ENCODE measurements at regions not wholly inside any gene's neighbourhood (a gene's known extent, or its start where the extent isn't known, plus 50 kb on each side); places are given as distances from the start of the nearest gene placed in this dataset.

DNA sequence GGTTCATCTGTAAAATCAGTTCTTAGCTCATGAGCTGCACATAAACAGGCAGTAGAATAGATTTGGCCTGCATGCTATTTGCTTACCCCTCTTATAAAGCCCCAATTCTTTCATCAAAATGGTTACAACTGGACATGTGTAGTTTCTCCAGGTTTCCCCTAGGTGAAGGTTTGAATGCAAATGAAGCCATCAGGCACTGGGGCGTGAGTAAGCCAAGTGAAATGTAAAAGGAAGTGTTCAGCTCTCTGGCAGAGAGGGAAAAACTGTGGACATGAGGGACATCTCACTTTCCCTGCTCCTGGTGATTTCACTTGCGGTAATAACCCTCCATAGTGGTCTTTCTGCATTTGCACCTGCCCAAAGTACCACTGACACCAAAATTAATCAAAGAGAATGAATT lies 1402.3 kb upstream of the LRRTM1 start:
- DNase-seq, result no peak

DNA sequence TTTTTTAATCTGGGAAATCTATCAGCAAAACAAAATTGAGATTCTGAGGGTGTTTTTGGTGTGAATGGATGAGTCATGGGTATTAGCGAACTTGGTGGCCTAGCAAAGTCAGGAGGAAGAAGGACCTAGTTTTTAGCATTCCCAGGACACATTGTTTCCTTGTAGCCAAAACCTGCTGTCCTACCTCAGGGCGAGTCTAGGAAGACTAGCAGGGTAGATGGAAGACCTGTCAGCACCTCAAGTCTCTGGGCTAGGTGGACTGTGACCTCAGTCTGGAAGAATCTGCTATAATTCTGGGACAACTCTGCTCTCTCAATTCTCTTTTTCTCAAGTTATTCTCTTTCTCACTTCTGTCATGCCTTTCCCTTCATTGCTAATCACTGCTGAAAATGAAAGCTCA lies 1399.3 kb upstream of the LRRTM1 start:
- DNase-seq, result no peak

DNA sequence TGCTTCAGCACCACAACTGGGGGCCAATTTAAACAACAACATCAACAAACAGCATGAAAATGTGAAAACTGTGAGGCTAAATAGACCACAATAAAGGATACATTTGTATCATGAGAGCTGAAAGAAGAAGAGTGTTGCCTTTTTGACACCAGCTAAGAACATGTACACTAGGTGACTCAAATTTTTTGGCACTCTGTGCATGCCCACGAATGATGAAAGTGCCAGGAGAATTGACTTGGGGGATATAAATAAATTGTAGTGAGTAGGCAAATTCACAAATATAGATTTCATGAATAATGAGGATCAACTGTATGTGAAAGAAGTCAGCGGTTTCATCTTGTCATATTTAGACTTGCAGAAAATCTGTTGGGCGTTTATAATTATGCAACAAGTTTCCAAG lies 1388.0 kb upstream of the LRRTM1 start:
- DNase-seq, result no peak

DNA sequence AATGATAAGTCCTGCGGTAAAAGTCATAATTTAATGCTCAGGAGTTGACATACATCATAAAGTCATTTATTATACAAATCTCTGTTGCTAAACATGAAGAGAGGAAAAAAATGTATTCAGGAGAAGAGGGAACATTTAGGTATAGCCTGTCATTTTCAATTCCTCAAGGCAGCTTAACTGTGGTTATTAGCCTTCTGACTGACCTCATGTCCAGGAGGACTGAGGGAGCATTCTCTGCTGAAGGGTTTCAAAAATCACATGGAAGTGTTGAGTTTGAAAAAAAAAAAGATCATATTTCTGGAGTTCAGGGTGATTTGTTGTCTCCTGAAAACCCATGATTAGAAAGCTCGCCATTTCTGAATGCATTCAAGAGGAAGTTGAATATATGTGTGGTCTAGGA lies 1371.1 kb upstream of the LRRTM1 start:
- DNase-seq, result no peak

DNA sequence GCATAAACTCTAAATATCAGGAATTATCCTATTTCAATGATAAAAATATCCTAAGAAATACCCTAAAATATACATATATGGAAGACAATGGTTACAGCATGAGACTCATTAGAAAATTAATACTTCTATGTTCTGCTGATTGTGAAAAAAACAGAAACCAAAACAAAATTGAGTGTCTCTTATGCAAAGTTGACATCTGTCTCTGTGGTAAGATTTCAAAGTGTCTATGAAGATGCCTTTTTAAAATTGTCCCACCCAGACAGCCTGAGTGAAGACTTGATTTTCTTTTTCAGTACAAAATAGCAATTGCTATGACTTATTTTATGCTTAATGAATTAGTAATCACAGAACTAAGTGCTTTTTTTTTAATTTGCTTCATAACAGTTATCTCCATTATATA lies 1368.4 kb upstream of the LRRTM1 start:
- DNase-seq, result no peak

DNA sequence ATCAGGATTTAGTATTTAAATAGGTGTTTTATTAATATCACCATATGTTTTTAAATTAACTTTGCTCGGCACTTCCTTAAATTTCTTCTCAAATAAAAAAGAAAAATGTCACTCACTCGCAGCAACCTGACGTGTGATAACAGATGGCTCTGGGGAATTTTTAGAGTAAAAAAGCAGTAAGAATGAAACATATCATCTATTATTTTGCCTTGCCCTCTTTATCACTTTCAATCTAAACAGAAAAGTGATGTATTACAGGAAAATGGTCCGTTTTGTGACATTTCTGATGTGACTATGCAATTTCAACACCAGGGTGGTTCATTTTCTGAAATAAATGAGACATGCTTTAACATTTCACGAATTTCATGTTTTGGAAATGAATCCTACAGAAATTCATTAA lies 1368.0 kb upstream of the LRRTM1 start:
- DNase-seq, result no peak

DNA sequence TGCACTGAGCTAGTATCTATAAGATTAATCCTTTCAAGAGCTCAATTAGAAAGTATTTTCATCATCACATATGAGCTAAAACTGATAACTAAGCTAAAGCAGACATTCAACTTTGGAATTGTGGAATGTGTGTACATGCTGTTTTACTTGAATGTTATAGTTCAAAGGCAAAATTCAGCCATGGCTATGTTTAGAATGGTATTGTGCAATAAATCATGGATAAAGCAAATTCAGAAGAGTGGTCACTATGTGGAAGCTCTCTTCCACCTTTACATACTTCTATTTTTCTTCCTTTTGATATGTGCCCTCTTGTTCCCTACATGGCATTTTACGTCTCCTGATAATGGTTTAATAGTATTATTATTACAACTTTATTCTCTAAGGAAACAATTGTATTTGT lies 1366.3 kb upstream of the LRRTM1 start:
- DNase-seq, result no peak

DNA sequence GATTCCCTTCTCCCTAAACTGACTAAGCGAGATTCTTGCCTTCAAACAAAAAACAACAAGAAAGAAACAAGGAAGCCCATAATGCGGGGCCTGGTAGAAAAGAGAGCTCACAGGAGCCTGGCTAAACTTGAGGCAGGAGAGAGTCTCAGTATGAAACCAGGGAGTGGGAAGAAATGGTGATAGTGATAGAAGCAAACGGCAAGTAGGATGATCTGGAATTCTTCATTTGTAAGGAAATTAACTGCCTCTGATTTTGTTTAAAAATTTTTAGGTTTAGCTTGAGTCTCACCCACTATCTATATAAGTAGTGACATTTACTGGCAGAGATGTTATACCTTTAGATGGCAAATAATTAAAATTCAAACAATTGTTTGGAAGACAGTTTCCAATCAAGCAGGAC lies 1356.5 kb upstream of the LRRTM1 start:
- no peak for DNase-seq

DNA sequence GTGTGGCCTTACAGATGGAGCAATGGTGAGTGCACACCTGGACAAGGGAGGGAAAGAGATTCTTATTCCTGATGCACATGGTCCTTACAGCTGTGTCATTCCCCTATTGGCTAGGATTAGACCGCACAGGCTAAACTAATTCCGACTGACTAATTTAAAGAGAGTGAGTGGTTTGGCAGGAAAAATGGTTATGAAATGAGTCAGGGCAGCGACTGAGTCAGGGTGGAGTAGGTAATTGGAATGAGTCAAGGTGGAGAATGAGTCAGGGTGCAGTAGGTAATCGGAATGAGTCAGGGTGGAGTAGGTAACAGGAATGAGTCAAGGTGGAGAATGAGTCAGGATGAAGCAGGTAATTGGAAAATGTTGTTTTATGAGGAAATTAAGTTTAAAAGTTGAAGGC lies 1353.7 kb upstream of the LRRTM1 start:
- DNase-seq, result no peak

DNA sequence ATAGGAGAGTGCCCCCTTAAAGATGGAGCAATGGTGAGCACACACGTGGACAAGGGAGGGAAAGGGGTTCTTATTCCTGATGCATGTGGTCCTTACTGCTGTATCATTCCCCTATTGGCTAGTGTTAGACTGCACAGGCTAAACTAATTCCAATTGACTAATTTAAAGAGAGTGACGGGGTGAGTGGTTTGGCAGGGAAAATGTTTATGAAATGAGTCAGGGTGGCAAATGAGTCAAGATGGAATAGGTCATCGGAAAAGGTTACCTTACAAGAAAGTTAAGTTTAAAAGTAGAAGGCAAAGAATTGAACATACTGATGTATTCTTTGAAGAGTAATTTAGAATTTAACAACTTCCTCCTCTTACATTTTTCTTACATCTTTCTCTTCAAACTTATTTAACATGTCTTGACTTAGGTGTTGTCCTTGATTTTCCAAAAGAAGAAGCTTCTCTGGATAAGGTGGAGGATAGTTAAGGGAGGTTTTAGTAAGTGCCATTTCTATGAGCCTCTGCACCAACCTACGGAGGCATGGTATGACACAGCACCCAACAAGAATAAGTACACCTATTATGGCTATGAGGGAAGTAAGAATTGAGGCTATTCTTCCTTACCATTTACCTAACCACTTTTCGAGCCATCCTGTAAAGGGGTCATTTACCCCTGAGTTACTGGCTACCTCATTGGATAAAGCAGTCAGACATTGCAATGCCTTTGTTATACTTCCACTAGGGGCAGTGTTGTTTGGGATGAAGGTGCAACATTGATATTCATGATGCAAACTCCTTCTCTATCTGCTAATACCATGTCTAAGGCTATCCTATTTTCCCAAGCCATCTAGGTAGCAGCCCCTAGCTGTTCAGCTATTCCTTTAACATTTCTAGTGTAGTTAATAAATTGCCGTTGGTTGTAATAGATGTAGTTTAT lies 1345.8 kb upstream of the LRRTM1 start:
- no peak for DNase-seq

DNA sequence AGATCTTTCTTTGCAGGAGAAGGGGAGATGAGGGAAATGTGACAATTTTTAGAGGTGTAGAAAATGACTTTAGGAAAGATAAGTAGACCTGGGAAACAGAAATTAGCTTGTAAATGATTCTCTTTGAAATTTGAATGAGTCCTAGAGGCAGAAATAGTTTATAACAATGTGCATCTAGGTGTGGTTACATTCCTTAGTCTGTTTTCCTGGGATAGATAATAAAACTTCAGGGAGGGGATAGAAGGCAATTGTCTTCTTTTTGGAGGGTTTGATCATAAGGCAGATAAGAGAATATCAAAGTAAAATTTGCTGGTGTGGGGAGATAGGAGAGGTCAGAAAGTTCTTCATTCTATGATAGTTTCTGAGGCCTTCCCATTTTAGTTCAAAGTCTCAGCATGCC lies 1344.3 kb upstream of the LRRTM1 start:
- no peak for DNase-seq

DNA sequence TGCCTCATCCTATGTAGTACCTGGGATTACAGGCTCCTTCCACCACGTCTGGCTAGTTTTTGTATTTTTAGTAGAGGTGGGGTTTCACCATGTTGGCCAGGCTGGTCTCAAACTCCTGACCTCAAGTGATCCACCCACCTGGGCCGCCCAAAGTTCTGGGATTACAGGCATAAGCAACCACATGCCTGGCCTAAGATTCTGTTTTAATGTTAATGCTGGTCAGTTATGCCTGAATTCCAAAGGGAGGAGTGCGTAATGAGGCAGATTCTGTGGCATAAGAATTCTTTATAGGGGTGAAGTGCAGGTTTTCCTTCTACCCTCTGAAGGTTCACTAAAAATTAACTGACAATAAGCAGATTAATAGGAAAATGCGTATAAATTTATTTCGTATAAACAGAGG lies 1343.8 kb upstream of the LRRTM1 start:
- DNase-seq, result no peak

DNA sequence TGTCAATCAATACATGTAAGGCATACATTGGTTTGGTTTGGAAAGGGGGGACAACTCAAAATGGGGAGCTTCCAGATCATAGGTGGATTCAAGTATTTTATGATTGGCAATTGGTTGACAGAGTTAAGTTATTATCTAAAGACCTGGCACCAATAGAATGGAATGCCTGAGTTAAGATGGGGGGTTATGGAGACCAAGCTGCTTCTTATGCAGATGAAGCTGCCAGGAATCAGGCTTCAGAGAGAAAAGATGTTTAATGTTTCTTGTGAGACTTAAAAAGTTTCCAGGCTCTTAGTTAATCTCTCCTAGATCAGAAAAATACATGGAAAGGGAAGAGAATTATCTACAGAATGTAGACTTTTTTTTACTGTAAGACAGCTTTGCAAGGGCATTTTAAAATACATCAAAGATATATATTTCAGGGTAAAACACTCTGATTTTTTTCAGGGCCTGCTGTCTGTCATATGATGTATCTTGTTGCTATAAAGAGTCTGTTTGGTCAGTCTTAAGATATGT lies 1343.2 kb upstream of the LRRTM1 start:
- DNase-seq, result no peak

DNA sequence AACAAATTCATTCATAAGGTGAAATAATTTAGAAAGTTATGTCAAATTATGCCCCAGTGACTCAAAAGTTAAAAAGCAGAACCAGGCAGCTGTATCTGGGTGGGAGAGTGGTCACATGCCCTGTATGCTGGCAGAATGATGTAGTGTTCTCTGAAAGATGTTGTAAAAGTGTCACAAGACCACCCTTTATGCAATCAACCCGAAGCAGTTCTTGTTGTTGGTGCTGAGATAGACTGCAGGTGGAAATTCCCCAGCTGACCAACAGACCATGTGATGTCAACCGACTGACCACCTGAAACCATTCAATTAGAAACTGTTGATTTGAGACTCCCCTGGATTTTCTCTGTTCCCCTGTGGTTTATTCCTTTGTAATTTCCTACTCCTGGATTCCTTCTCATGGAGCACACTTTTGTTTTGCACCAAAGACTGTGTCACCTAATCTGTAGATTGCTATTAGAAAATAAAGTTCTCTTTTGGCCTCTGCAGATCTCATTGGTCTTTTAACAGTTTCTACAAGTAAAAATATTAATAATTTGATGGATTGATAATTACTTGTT lies 1341.3 kb upstream of the LRRTM1 start:
- peak; percentile 62 to 88 for DNase-seq

DNA sequence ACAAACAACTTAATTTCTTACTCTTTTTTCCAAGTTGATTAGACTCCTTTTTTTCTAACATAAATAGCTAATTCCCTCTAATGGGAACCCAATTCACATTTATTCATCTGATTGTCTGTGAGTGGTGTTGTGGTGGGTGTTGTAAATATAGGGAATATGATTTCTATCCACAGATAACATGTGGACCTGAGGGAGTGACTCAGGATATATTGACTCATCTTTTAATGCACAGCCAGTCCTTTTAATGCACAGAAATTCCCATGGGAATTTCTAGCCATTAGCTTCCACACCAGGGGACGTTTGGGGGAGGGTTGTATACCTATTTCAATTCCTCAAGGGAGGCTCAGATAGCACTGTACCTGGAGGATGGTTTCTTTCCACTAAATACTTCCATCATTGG lies 1339.6 kb upstream of the LRRTM1 start:
- DNase-seq, result no peak

DNA sequence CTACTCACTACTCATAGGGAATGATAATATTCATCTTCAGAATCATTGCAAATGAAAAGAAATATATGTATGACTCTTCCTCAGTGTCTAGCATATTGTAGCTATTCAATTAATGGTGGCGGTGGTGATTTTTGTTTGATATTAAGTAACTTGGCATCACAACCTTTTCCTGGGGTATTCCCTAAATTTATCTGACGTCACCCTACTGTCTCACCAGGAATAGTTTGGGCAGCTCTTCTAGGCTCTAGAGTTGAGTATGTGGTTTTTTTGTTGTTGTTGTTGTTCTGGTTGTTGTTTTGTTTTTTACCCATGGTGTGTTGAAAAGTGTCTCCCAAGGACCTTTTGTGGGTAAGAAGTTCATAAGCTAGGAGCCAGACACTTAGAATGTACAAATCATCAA lies 1320.3 kb upstream of the LRRTM1 start:
- DNase-seq, result no peak

DNA sequence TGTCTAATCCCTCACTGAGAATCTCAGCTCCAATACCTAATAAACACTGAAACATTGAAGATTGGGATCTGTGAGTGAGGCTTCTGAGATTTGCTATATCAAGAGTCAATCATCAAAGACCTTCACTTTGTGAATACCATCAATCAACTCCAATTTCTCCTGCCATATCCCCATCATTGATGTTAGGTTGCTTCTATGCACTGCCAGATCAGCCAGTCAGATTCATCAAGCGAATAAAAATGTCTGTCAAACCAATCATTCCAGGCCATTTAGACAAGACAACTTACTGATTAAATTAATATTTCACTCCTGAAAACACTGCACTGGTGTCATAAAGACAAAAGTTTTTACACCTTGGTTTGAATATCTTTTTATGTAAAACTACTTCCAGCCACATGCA lies 1295.5 kb upstream of the LRRTM1 start:
- no peak for DNase-seq

DNA sequence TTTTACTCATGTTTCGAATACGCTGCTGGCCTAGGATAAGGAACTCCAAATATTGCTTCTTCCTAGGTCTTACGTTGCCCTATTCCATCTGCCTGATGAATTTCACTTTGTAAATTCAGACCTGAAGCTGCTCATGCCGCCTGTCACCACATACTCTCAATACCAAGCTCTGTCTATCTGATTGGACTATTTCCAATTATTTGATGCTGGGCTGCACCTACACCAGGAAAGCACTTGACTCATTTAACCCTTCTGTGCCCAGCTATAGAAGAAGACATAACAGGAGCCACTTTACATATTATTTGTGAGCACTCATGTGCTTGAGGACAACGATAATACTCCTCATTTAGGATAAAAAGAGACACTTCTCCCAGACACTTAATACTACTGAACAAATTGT lies 1293.9 kb upstream of the LRRTM1 start:
- DNase-seq, result no peak

DNA sequence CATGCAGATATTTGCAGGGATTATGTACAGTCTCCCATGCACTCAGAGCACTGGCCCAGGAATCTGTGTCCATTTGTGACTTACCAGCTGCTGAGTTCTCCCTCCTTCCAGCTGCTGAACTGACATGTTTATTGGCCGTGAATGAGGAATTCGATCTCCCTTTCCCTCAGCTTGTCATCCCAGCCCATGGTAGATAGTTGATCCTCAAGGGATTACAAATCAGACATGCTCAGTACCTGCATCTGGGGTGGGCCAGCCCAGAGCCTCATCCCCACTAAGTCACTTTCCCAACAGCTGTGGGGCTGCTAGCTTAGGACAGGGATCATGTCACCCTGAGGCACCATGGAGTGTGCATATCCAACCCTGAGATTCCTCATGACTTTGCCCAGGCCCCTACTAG lies 1284.9 kb upstream of the LRRTM1 start:
- DNase-seq, result no peak

DNA sequence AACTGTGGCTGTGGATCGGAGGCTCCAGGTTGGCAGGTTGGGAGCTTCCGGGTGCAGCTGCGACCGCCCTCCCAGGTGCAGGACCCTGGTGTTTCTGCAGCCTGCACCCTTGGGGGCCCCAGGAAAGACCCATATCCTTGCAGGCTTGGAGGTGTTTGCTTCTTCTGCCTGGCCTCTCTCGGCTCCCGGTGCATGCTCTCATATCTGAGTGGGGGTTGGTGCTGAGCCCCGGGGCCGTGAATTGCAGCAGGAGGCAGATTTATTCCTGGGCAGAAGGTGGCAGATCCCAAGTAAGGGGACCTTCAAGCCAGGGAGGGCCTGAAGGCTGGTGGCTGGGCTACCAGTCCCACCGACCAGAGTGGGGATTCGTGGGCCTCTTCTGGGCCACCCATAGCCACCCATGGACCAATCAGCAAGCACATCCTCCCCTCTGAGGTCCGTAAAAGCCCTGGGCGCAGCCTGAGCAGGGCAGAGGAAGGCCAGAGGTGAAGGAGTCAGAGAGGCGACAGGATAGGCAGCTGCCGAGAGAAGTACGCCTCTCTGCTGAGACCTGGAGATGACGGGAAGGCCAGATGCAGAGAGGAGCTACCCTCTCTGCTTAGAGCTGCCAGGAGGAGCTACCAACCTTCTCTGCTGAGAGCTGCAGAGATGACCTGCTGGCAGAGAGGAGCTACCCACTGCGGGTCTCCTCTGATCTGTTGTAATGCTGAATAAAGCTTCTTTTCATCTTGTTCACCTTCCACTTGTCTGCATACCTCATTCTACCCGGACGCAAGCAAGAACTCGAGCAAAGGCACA lies 1279.0 kb upstream of the LRRTM1 start:
- DNase-seq, result no peak

DNA sequence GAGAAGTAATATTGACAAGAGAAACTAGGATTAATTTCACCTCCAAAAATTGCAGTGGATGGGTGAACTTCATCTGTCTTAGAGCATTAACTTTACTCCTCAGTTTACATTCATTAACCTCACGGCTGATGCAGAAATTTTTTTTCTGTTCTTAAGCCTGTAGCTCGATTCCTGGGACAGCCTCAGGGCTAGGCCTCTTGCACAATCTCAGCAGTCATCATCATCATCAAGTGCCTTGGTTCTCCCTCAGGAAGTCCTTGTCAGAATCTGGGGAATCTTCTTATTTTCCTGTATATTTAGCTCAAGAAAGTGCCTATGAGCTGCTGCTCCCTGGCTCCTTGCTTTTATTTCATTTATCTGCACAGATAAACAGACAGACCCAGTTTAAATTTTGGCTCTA lies 1272.2 kb upstream of the LRRTM1 start:
- DNase-seq, result no peak

DNA sequence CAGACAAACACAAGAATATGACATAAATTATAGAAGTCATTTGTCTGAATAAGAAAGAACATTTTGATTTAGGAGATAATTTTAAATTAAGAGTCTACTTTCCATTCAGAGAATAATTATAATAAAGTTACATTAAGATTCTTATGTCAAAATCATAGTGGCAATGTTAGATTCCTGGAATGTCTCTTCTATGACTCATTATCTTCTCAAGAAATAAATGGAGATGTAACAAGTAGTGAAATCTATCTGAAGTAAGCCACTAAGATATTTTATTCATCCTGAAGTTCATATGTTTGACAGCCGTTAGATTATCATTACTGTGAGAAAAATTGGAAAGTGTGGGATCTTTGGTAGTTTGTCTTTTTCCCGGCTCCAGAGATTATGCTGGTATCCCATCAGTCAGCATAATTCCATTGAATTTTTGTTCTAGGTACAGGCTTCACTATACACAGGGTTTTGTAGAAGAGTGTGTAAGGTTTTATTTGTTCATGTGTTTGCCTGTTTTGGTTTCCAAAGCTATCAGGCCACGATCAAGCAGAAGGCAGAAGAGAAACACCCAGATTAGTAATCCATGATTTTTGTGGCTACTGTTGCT lies 1246.6 kb upstream of the LRRTM1 start:
- no peak for DNase-seq

DNA sequence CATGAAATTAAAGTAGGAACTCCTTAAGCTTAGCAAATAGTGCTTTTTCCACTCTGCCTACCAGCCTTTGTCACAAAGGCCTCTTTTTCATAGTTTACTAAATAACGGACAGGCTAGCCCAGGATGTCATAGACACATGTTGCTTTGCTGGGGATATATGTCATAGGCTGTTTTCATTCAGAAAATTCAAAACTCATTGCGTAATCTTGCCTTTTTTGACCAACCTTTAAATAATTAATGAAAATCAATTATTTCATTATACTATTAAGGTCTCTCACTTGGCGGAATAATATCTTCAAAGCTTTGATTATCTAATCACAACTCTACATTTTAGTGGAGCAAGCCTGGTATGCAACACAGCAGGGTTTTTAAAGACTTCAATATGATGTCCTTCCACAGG lies 1245.7 kb upstream of the LRRTM1 start:
- DNase-seq, result no peak
